NCI-H2227 (cell line): ENCODE measurements at regions not wholly inside any gene's neighbourhood (a gene's known extent, or its start where the extent isn't known, plus 50 kb on each side); places are given as distances from the start of the nearest gene placed in this dataset.
"Not testable (repeated sequence)": the region's sequence is repeated elsewhere in the genome, so short reads cannot be mapped to it uniquely, and the experiment has no call there.

ENCODE experiments used
- DNase-seq: peaks from one replicate; lab custom pipeline; 2025; ENCODE audit not compliant: unreplicated experiment; lab: John Stamatoyannopoulos, UW

- DNase-seq, result no peak
These were observed 234.2 kb upstream of the SPOPL start for GRCh38 chr2:138267161-138267901.

- no peak for DNase-seq
These were observed 233.7 kb upstream of the SPOPL start for GRCh38 chr2:138267902-138268254.

- DNase-seq, result no peak
These were observed 231.8 kb upstream of the SPOPL start for GRCh38 chr2:138269765-138270164.

DNA sequence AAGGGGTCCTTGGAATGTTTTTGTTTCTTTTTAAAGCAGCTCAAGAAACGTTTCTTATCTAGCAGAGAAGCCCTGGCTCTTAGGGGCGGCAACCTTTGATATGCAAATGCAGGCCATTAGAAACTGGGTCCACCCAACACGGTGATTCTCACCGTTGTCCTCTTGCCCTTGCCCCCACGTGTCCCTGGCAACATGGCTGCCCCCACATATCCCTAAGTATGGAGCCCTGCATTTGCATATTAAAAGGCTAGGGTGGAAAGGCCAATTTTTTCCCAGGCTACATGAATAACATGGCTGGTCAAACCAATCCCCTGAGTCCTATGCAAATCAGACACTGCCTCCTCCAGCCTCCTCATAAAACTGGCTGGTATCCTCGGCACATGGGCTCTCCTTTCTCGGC lies 230.1 kb upstream of the SPOPL start:
- no peak for DNase-seq

DNA sequence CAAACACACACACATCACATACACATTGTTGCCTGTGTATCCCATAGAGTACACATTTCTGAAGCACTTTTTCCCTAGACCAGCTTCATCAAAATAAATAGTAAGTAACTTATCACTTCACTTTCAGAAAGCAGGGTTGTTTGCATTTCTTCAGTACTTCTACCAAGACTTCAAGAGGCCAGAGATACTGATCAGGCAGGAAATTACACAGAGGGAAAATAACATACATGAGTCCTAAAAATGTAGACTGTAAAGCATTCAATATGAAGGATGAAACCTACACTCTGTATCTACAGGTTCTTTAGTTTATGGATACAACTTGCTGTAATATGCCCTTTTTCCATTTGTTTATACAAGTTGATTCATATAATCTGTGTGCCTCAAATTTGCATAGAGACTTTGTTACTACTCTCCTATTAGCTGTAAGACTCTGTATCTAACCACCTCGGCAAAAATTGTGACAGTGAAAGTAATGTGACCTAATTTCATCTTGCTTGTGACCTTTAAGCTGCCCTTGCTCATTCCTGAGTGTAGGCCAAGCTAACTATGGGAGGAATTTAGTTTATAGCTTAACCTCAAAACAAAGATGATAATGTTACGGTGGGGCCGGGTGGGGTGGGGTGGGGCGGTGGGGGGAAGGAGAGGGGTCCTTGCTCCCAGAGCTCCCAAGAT lies 228.9 kb upstream of the SPOPL start:
- DNase-seq, result no peak

- not testable (repeated sequence) for DNase-seq
These were observed 228.3 kb upstream of the SPOPL start for GRCh38 chr2:138273280-138273679.

DNA sequence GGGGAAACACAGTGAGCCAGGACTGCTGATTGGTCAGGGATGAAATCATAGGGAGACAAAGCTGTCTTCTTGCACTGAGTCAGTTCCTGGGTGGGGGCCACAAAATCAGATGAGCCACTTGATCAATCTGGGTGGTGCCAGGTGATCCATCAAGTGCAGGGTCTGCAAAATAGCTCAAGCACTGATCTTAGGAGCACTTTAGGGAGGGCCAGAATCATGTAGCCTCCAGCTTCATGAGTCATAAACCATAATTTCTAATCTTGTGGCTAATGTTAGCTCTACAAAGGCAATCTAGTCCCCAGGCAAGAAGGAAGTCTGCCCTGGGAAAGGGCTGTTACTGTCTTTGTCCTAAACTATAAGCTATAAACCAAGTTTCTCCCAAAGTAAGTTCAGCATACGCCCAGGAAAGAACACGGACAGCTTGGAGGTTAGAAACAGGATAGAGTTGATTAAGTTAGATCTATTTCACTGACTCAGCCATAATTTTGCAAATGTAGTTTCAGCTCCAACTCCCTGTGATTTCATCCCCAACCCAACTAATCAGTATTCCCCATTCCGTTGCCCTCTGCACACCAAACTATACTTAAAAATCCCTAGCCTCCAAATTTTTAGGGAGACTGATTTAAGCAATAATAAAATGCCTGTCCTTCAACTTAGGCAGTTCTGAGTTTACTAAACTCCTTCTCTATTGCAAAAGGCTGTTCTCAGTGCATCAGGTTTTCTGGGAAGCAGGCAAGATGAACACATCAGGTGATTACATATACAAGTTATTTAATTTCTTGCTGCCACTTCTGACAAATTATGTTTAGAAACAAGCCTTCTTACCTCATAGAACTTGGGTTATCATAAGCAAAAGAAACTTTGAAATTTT lies 226.9 kb upstream of the SPOPL start:
- no peak for DNase-seq

GRCh38 chr2:138275292-138275690 lies 226.3 kb upstream of the SPOPL start:
- no peak for DNase-seq

- no peak for DNase-seq
These were observed 225.7 kb upstream of the SPOPL start for GRCh38 chr2:138275881-138276280.

DNA sequence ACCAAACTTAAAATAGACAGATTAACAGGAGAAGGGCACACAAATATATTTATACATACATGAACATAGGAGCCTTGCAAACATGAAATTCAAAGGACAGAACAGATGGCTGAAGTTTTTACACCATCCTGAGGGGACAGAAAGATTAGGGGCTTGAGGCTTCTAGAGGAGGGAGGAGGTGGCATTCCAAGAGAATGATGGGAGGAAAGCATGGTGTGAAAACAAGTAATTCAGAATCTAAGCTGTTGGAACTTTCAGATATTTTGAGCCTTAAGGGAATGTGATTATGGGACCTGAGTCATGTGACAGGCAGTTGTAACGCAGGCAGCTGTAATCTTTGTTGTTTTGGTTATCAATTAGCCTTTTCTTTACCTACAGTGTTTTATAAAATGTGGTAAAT lies 225.2 kb upstream of the SPOPL start:
- no peak for DNase-seq

GRCh38 chr2:138277062-138277461 lies 224.5 kb upstream of the SPOPL start:
- no peak for DNase-seq

DNA sequence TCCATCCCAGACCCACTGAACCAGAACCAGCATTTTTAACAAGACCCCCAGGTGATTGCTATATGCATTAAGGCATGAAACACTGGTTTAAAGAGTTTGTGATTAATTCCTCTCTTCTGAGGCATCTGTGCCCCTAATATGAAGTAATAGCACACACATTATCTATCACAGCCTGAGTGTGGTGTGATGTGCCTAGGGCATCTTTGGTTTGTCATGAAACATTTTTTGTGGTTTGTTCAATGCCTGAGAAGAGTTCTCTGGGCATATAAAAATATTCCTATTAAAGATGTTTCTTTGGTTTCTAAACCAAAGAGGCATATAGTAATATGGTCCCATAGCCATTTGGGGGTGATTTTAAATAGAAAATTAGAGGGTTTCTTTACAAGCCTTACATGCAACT lies 221.7 kb upstream of the SPOPL start:
- DNase-seq, result no peak

DNA sequence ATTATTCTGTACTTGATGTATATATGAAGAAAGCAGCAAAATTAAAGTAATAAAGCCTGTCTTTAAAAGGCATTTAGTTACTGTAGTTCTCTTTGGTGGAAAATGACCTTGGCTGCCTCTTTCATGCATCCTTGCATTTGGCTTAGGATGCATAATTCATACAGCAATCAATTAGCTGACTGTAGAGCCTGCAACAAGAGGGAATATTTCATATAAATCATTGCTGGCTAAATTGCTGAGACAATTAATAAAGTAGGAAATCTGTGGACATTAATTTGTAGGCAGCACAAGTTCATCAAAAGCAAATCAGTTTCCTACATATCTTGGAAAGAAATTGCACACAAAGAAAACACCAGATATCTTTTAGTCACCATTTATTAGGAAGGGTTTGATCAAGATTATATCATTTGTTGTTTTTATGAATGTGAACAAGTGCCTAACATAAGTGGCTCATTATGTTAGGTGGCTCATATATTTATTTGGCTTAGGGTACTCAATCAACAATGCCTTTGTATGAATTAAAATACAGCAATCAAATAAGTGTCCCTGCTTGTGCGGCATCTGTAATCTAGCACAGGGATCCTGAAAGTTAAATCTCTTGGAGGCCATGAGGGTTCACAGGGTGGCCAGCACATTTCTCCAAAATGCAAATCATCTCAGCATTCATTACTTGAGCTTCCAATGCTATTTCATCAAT lies 220.4 kb upstream of the SPOPL start:
- DNase-seq, result no peak

GRCh38 chr2:138282014-138282672 lies 219.4 kb upstream of the SPOPL start:
- DNase-seq, result no peak

- no peak for DNase-seq
These were observed 209.8 kb upstream of the SPOPL start for GRCh38 chr2:138291805-138292204.

GRCh38 chr2:138293045-138293444 lies 208.5 kb upstream of the SPOPL start:
- no peak for DNase-seq

DNA sequence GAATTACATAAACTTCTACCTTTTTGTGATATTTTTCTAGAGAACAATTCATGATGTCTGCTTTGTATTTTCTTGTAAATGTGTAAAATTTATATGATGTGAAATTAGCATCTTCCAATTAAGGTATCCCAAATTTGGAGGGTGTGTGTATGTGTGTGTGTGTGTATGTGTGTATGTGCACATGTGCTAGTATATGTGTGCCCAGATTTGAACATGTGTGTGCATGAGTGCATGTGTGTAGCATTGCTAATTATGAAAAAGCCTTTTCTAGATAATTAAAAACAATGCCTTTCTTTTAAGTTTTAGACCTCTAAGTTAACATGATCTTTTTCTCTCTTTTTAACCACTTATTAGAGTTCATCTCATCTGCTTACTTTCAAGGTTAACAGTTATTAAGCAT lies 208.0 kb upstream of the SPOPL start:
- no peak for DNase-seq

DNA sequence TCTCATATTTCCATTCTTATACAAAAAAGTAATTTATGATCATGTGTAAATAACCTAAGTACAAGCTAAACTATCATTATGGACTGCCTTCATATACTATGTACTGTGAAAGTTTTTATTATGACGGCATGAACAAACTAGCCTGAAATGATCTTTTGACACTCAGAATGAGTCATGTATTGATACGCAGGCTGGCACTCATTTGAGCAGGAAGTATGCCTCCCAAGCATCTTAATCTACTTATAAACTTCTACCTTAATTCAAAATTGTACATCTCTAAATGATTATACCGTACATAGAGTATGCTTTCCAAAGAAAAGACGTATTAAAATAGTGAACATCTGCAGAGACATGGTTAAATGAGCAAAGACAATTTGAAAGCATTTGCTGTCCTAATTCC lies 207.1 kb upstream of the SPOPL start:
- no peak for DNase-seq

- DNase-seq, result no peak
These were observed 205.2 kb upstream of the SPOPL start for GRCh38 chr2:138296365-138296764.

GRCh38 chr2:138298120-138298814 lies 203.3 kb upstream of the SPOPL start:
- DNase-seq, result no peak
